ENCODE measurements at regions not wholly inside any gene's neighbourhood (a gene's known extent, or its start where the extent isn't known, plus 50 kb on each side); places are given as distances from the start of the nearest gene placed in this dataset.

- TF ChIP-seq CTCF (IDR thresholded peaks at IDR 0.05) (no peak), POLR2A (IDR thresholded peaks at IDR 0.05) (no peak), POLR2AphosphoS5 (IDR thresholded peaks at IDR 0.05) (no peak)
Measured at GRCh38 chr3:28587723-28588122, 239.1 kb upstream of the AZI2 start.
